OCI-LY7 (cell line): ENCODE measurements at regions not wholly inside any gene's neighbourhood (a gene's known extent, or its start where the extent isn't known, plus 50 kb on each side); places are given as distances from the start of the nearest gene placed in this dataset.

Experiments
- BruUV-seq: library from RNA; stranded (reverse); fragments of 400-500 nt; replicated peaks from 2 replicates; lab custom pipeline; 2021; lab: Mats Ljungman, UMichigan
- CTCF ChIA-PET: fragments of 300-600 bp; sonication (Branson Sonifier 250); formaldehyde crosslinking; loops from one replicate; lab custom pipeline; 2022; ENCODE audit warnings: antibody characterized with exemption; ENCODE audit not compliant: unreplicated experiment; lab: Charles Lee
- POLR2A ChIA-PET: fragments of 300-600 bp; sonication (Branson Sonifier 250); formaldehyde crosslinking; loops from one replicate; lab custom pipeline; 2022; ENCODE audit warnings: antibody characterized with exemption; lab: Charles Lee
- DNase-seq: peaks from one replicate; pipeline ENCODE4 v3.0.0-alpha.2; 2015; ENCODE audit warnings: low spot score
- H2AFZ ChIP-seq: fragments of 200-600 bp; sonication (generic), shearing (Covaris generic); 2 replicates; pipeline ENCODE4 v1.6.1; 2014; ENCODE audit warnings: mild to moderate bottlenecking, antibody characterized with exemption, low read length, moderate library complexity
- H3K27ac ChIP-seq: fragments of 200-600 bp; sonication (generic); 2 replicates; pipeline ENCODE4 v1.5.1; 2014; ENCODE audit warnings: mixed run types, low read depth, mild to moderate bottlenecking, moderate library complexity, low read length, inconsistent platforms; ENCODE audit not compliant: poor library complexity, severe bottlenecking
- H3K36me3 ChIP-seq: fragments of 200-600 bp; sonication (generic); 2 replicates; pipeline ENCODE4 v1.6.1; 2014; ENCODE audit warnings: mild to moderate bottlenecking, antibody characterized with exemption, low read length, moderate library complexity, mixed read lengths; ENCODE audit not compliant: insufficient read depth
- H3K4me1 ChIP-seq: fragments of 200-600 bp; sonication (generic); 2 replicates; pipeline ENCODE4 v1.5.1; 2014; ENCODE audit warnings: mild to moderate bottlenecking, low read length; ENCODE audit not compliant: insufficient read depth, poor library complexity, severe bottlenecking
- H3K4me2 ChIP-seq: fragments of 200-600 bp; sonication (generic); 2 replicates; pipeline ENCODE4 v1.6.1; 2014; ENCODE audit warnings: mild to moderate bottlenecking, low read length
- H3K4me3 ChIP-seq: fragments of 200-600 bp; sonication (generic); 2 replicates; pipeline ENCODE4 v1.5.1; 2014; ENCODE audit warnings: mild to moderate bottlenecking, low read depth, low read length; ENCODE audit not compliant: poor library complexity, severe bottlenecking
- H3K79me2 ChIP-seq: fragments of 200-600 bp; sonication (generic); 2 replicates; pipeline ENCODE4 v1.6.1; 2016; ENCODE audit warnings: low read depth, mild to moderate bottlenecking, low read length, moderate library complexity, mixed read lengths; ENCODE audit not compliant: insufficient read depth
- H3K9me2 ChIP-seq: fragments of 200-600 bp; sonication (generic); 2 replicates; pipeline ENCODE4 v1.6.1; 2016; ENCODE audit warnings: mild to moderate bottlenecking, low read length, mixed read lengths; ENCODE audit not compliant: insufficient read depth
- H3K9me3 ChIP-seq: fragments of 200-600 bp; sonication (generic); 2 replicates; pipeline ENCODE4 v1.6.1; 2014; ENCODE audit warnings: mild to moderate bottlenecking, mixed run types, low read length, mixed read lengths
- H4K20me1 ChIP-seq: fragments of 200-600 bp; sonication (generic); 2 replicates; pipeline ENCODE4 v1.6.1; 2014; ENCODE audit warnings: mild to moderate bottlenecking, antibody characterized with exemption, low read length, moderate library complexity, mixed read lengths; ENCODE audit not compliant: insufficient read depth
- CTCF ChIP-seq: fragments of 200-600 bp; sonication (generic); conservative IDR thresholded peaks from 2 replicates; pipeline ENCODE4 v1.5.1; 2014; ENCODE audit warnings: mild to moderate bottlenecking, antibody characterized with exemption, low read length, moderate library complexity, mixed read lengths
- EZH2phosphoT487 ChIP-seq: fragments of 200-600 bp; sonication (generic); IDR thresholded peaks from 2 replicates; pipeline ENCODE4 v1.6.1; 2018; ENCODE audit warnings: low read depth, borderline replicate concordance, mild to moderate bottlenecking, mixed run types, antibody characterized with exemption, low read length, moderate library complexity, mixed read lengths
- intact Hi-C: fragments of 100-400 bp; cut with micrococcal nuclease; formaldehyde crosslinking; loops from one replicate; pipeline ENCODE4 v1.10.0; 2022; ENCODE audit not compliant: unreplicated experiment

- Histone ChIP-seq H4K20me1 (no peaks in the 10 kb centered on the region), H3K9me2 (no peaks in the 10 kb centered on the region), H3K4me2 (no peak overlapping the region), H3K79me2 (no peaks in the 10 kb centered on the region), H3K4me1 (no peaks in the 10 kb centered on the region), H3K36me3 (no peaks in the 10 kb centered on the region), H3K4me3 (no peak overlapping the region), H3K27ac (no peak overlapping the region), H3K9me3 (no peaks in the 10 kb centered on the region), H2AFZ (no peak overlapping the region)
- no TSS peak for BruUV-seq
- intact Hi-C loops: no loop called here
- DNase-seq: no peak
- ChIA-PET CTCF (no interaction called here), POLR2A (interaction anchor here (0.9 kb wide), 1 partner anchor 32 kb away, joined by 3 read pairs; no protein-coding TSS in a partner anchor)
- TF ChIP-seq EZH2phosphoT487 (no peak), CTCF (no peak)
These were observed 452.1 kb downstream of the TMX3 start for GRCh38 chr18:68262690-68263294.

GRCh38 chr18:68256418-68257067 is 458.4 kb downstream of the TMX3 start:
- DNase-seq: no peak
- no peaks in the 10 kb centered on the region for H3K9me2 ChIP-seq
- no peaks in the 10 kb centered on the region for H3K4me1 ChIP-seq
- no TSS peak for BruUV-seq
- CTCF ChIA-PET: no interaction called here
- no peaks in the 10 kb centered on the region for H3K36me3 ChIP-seq
- H3K27ac ChIP-seq: no peak overlapping the region
- H3K4me2 ChIP-seq: no peak overlapping the region
- TF ChIP-seq EZH2phosphoT487: no peak
- H3K9me3 ChIP-seq: no peaks in the 10 kb centered on the region
- no peaks in the 10 kb centered on the region for H3K79me2 ChIP-seq
- intact Hi-C loops: no loop called here
- POLR2A ChIA-PET: no interaction called here
- H2AFZ ChIP-seq: no peak overlapping the region
- no peak overlapping the region for H3K4me3 ChIP-seq
- H4K20me1 ChIP-seq: no peaks in the 10 kb centered on the region

- no peak overlapping the region for H3K4me2 ChIP-seq
- no peaks in the 10 kb centered on the region for H3K79me2 ChIP-seq
- no peaks in the 10 kb centered on the region for H3K9me2 ChIP-seq
- H3K27ac ChIP-seq: no peak overlapping the region
- ChIA-PET POLR2A (no interaction called here), CTCF (no interaction called here)
- no peaks in the 10 kb centered on the region for H3K36me3 ChIP-seq
- H3K9me3 ChIP-seq: no peaks in the 10 kb centered on the region
- no TSS peak for BruUV-seq
- no peaks in the 10 kb centered on the region for H4K20me1 ChIP-seq
- H3K4me3 ChIP-seq: no peak overlapping the region
- no peak overlapping the region for H2AFZ ChIP-seq
- no peaks in the 10 kb centered on the region for H3K4me1 ChIP-seq
- TF ChIP-seq EZH2phosphoT487 (no peak), CTCF (no peak)
- intact Hi-C loops: no loop called here
- no peak for DNase-seq
These were observed 470.1 kb downstream of the TMX3 start for GRCh38 chr18:68244786-68245185.
